GM12878 (cell line): ENCODE measurements at regions not wholly inside any gene's neighbourhood (a gene's known extent, or its start where the extent isn't known, plus 50 kb on each side); places are given as distances from the start of the nearest gene placed in this dataset.

Source experiments
- ATAC-seq: fragments of 200-7000 bp; cut with Tn5 transposase; 3 replicates; pipeline ENCODE4 v1.9.1; 2020; ENCODE audit warnings: mild to moderate bottlenecking, moderate library complexity
- BruUV-seq: library from RNA; stranded (reverse); fragments of 400-500 nt; replicated peaks from 2 replicates; lab custom pipeline; 2021; lab: Mats Ljungman, UMichigan
- CTCF ChIA-PET: fragments of 300-600 bp; sonication (Branson Sonifier 250); formaldehyde crosslinking; extraction: SDS; loops from one replicate; lab custom pipeline; 2021; ENCODE audit warnings: inconsistent platforms; lab: Yijun Ruan, JAX
- POLR2A ChIA-PET: fragments of 350-600 bp; formaldehyde crosslinking; extraction: SDS; loops from one replicate; lab custom pipeline; 2021; ENCODE audit warnings: inconsistent platforms; lab: Charles Lee
- RAD21 ChIA-PET: fragments of 300-600 bp; sonication (Branson Sonifier 250); formaldehyde crosslinking; loops from one replicate; lab custom pipeline; 2023; ENCODE audit warnings: antibody characterized with exemption; ENCODE audit not compliant: unreplicated experiment; lab: Charles Lee
- SMC1A ChIA-PET: fragments of 300-600 bp; sonication (Branson Sonifier 250); formaldehyde crosslinking; loops from one replicate; lab custom pipeline; 2023; ENCODE audit not compliant: unreplicated experiment, uncharacterized antibody; lab: Charles Lee
- DNase-seq: peaks from one replicate; pipeline ENCODE4 v3.0.0-alpha.2; 2011; ENCODE audit warnings: low read depth, low spot score
- FAIRE-seq: peaks from 3 replicates; lab custom pipeline; 2011; peaks lifted over from hg19 to GRCh38; lab: Jason Lieb, UNC
- H2AFZ ChIP-seq: 2 replicates; pipeline ENCODE4 v1.6.0; 2011; ENCODE audit warnings: low read depth, low read length, control low read depth; ENCODE audit not compliant: control insufficient read depth
- H3K27ac ChIP-seq: 2 replicates; pipeline ENCODE4 v1.5.1; 2011; ENCODE audit warnings: control low read depth; ENCODE audit not compliant: control insufficient read depth, insufficient read depth
- H3K27me3 ChIP-seq, 2 experiments: replicated peaks in 1 of 2; 2 replicates each; pipeline versions ENCODE4 v1.6.0 to v1.6.1; 2011; ENCODE audit warnings: low read length in 1 of 2; ENCODE audit not compliant: control insufficient read depth in 2 of 2, insufficient read depth in 2 of 2
- H3K36me3 ChIP-seq, 2 experiments: 2 replicates each; pipeline ENCODE4 v1.5.1; 2011; ENCODE audit warnings: low read length in 1 of 2; ENCODE audit not compliant: control insufficient read depth in 2 of 2, insufficient read depth in 2 of 2
- H3K4me1 ChIP-seq: 2 replicates; pipeline ENCODE4 v1.6.1; 2011; ENCODE audit warnings: mild to moderate bottlenecking, low read length, moderate library complexity, mixed read lengths; ENCODE audit not compliant: control insufficient read depth, insufficient read depth
- H3K4me2 ChIP-seq: 2 replicates; pipeline ENCODE4 v1.6.0; 2011; ENCODE audit warnings: control low read depth; ENCODE audit not compliant: control insufficient read depth, insufficient read depth
- H3K4me3 ChIP-seq: fragments of 200-600 bp; sonication (generic); 2 replicates; pipeline ENCODE4 v1.5.1; 2016
- H3K79me2 ChIP-seq: 2 replicates; pipeline ENCODE4 v1.6.0; 2011; ENCODE audit warnings: low read length; ENCODE audit not compliant: control insufficient read depth, insufficient read depth
- H3K9ac ChIP-seq: 2 replicates; pipeline ENCODE4 v1.8.0; 2011; ENCODE audit warnings: low read length, control low read depth, mixed read lengths; ENCODE audit not compliant: control insufficient read depth, insufficient read depth
- H3K9me3 ChIP-seq: replicated peaks from 3 replicates; pipeline ENCODE4 v1.5.1; 2011; ENCODE audit warnings: mild to moderate bottlenecking, low read length; ENCODE audit not compliant: control insufficient read depth, insufficient read depth
- H4K20me1 ChIP-seq: 2 replicates; pipeline ENCODE4 v1.6.0; 2011; ENCODE audit not compliant: control insufficient read depth, insufficient read depth
- CUX1 ChIP-seq: IDR thresholded peaks from 2 replicates; pipeline ENCODE4 v1.6.1; 2012; ENCODE audit warnings: improper control_type of control experiment, low read depth, low read length; ENCODE audit not compliant: insufficient replicate concordance
- WGBS: methylation state at CpG from one replicate; pipeline ENCODE4 v1.1.6; 2016; ENCODE audit warnings: low lambda C conversion rate; ENCODE audit not compliant: insufficient replicate concordance, insufficient coverage; ENCODE audit errors: missing lambda C conversion rate; 5-methylcytosine and 5-hydroxymethylcytosine counted together
- in situ Hi-C: fragments of 300-500 bp; cut with MboI; formaldehyde crosslinking; loops from 9 replicates; pipeline ENCODE4 v1.14.3; 2018; ENCODE audit warnings: mixed read lengths
- intact Hi-C: fragments of 100-400 bp; cut with micrococcal nuclease; formaldehyde crosslinking; loops from one replicate; pipeline ENCODE4 v1.14.2; 2022; ENCODE audit not compliant: unreplicated experiment

GRCh38 chr17:64749306-64749705 is 87.2 kb upstream of the SMURF2 start:
- no peak overlapping the region for H3K4me3 ChIP-seq
- H3K4me1 ChIP-seq, result no peaks in the 10 kb centered on the region
- intact Hi-C loops (no loop called here), in situ Hi-C loops (no loop called here)
- SMC1A ChIA-PET, result no interaction called here
- no peaks in the 10 kb centered on the region for H4K20me1 ChIP-seq
- H3K9me3 ChIP-seq, result no peaks in the 10 kb centered on the region
- POLR2A ChIA-PET, result no interaction called here
- H3K4me2 ChIP-seq, result no peak overlapping the region
- H3K36me3 ChIP-seq, result no peaks in the 10 kb centered on the region
- H3K9ac ChIP-seq, result no peak overlapping the region
- no peak for DNase-seq
- no peak overlapping the region for H2AFZ ChIP-seq
- CTCF ChIA-PET, result no interaction called here
- 58% methylated on average over 4 of the region's 4 CpGs for WGBS
- no peaks in the 10 kb centered on the region for H3K27me3 ChIP-seq
- no peak for ATAC-seq
- BruUV-seq, result no TSS peak
- no peaks in the 10 kb centered on the region for H3K79me2 ChIP-seq
- H3K27ac ChIP-seq, result no peak overlapping the region
- RAD21 ChIA-PET, result no interaction called here
- peak; percentile 31 for FAIRE-seq
- no peak for TF ChIP-seq CUX1
